Transverse colon (tissue), 4 donors: ENCODE measurements at regions not wholly inside any gene's neighbourhood (a gene's known extent, or its start where the extent isn't known, plus 50 kb on each side); places are given as distances from the start of the nearest gene placed in this dataset.

Experiments
- DNase-seq: peaks from one replicate; pipeline ENCODE4 v3.0.0-alpha.2; 2019
- H3K27ac ChIP-seq, 4 donors: fragments of 200-600 bp; sonication (generic); 2 replicates each; pipeline ENCODE4 v1.5.1; 2016 to 2018; ENCODE audit warnings: inconsistent platforms in 4 of 4
- H3K27me3 ChIP-seq: fragments of 200-600 bp; sonication (generic); 2 replicates; pipeline ENCODE4 v1.5.1; 2017; ENCODE audit warnings: inconsistent platforms
- H3K36me3 ChIP-seq, 4 donors: fragments of 200-600 bp; sonication (generic); 2 replicates each; pipeline ENCODE4 v1.5.1; 2017 to 2019; ENCODE audit warnings: inconsistent platforms in 4 of 4
- H3K4me1 ChIP-seq, 4 donors: fragments of 200-600 bp; sonication (generic); 2 replicates each; pipeline ENCODE4 v1.5.1; 2017 to 2020; ENCODE audit warnings: inconsistent platforms in 4 of 4
- H3K4me3 ChIP-seq, 4 donors: fragments of 200-600 bp; sonication (generic); 1 replicate in 1 of 4; 2 replicates in 3 of 4; pipeline versions ENCODE4 v1.5.1 to v1.6.1; 2017 to 2019; ENCODE audit warnings: inconsistent platforms in 4 of 4
- H3K9me3 ChIP-seq, 2 donors: fragments of 200-600 bp; sonication (generic); 2 replicates each; pipeline ENCODE4 v1.5.1; 2017 to 2019; ENCODE audit warnings: inconsistent platforms in 2 of 2
- CTCF ChIP-seq, 5 experiments: fragments of 200-600 bp in 3 of 5; fragments of 450-650 bp in 2 of 5; sonication (generic) in 3 of 5; IDR thresholded peaks; 1 replicate in 2 of 5; 2 replicates in 3 of 5; pipeline ENCODE4 v1.5.1; 2016 to 2017; ENCODE audit warnings: antibody characterized with exemption in 5 of 5, inconsistent platforms in 3 of 5, mild to moderate bottlenecking in 2 of 5, moderate library complexity in 1 of 5
- EP300 ChIP-seq: sonication (generic); formaldehyde crosslinking; IDR thresholded peaks from one replicate; pipeline ENCODE4 v1.6.1; 2017; ENCODE audit warnings: antibody characterized with exemption, low read depth
- POLR2A ChIP-seq: fragments of 450-650 bp; IDR thresholded peaks from one replicate; pipeline ENCODE4 v1.6.1; 2016; ENCODE audit warnings: antibody characterized with exemption, mild to moderate bottlenecking, moderate library complexity
- POLR2AphosphoS5 ChIP-seq, 3 donors: sonication (generic); formaldehyde crosslinking; IDR thresholded peaks; one replicate each; pipeline ENCODE4 v1.6.1; 2016; ENCODE audit warnings: antibody characterized with exemption in 3 of 3
- WGBS, 2 donors: methylation state at CpG; one replicate each; pipeline ENCODE4 v1.1.5; 2018; ENCODE audit warnings: low coverage in 1 of 2; 5-methylcytosine and 5-hydroxymethylcytosine counted together
- in situ Hi-C, 4 donors: fragments of 200-750 bp; cut with MboI; loops; one replicate each; pipeline versions ENCODE4 v1.15.0 to v1.15.1; 2017; ENCODE audit warnings: low sequenced_read_pairs in 3 of 4, low pct_ligation_motif_present in 1 of 4, low pct_unique_long_range_greater_than_20kb in 1 of 4
- intact Hi-C: fragments of 100-400 bp; cut with DNase I; formaldehyde crosslinking; loops from one replicate; pipeline ENCODE4 v1.15.1; 2023; ENCODE audit warnings: low total_unique reads

DNA sequence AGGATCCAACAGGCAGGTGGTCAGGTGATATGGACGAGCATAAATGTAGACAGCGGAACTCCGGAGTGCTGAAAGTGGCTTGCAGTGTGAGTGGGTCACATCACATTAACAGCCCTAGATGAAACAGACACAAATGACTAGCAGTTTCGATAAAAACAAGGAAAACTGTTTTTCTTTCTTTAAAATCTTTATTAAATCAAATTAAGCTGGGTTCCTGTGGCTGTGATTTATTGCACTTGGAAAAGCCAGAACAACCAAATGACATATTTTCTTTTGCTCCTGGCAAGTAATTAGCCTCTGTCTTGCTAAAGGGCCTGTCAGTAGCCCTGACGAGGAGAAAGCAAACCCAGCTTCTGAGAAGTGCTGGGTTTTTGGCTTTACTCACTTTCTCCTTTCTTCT, 152.9 kb upstream of the DDX18 start:
- Histone ChIP-seq H3K36me3 (no peaks in the 10 kb centered on the region), H3K4me1 (no peaks in the 10 kb centered on the region), H3K27me3 (no peaks in the 10 kb centered on the region), H3K4me3 (no peak overlapping the region), H3K9me3 (no peaks in the 10 kb centered on the region), H3K27ac (no peak overlapping the region)
- 35 to 71% methylated on average over 2 to 5 of the region's 5 CpGs for WGBS, 2 donors
- intact Hi-C loops (no loop called here), in situ Hi-C loops (no loop called here)
- no peak for DNase-seq
- TF ChIP-seq EP300 (no peak), CTCF (IDR thresholded peaks at IDR 0.05) (no peak), POLR2AphosphoS5 (IDR thresholded peaks at IDR 0.05) (no peak), POLR2A (no peak)

DNA sequence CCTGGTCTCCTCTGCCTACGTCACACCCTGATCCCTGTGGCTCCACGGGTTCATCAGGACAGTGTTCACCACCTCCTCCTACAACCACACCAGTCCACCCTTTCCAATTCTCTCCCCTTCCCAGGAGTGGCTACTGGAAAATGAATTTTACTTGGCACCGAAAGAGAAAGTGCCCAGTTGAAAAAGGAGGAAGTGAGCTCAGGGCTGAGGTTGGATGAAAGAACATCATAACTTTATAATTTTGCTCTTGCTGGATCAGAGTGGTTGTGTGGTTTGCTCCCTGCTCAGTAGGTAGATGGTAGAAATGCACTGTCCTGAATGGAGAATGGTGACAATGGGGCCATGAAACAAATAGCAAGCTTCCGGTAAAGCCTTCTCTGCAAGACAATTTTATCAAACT, 140.3 kb upstream of the DDX18 start:
- intact Hi-C loops, result no loop called here
- H3K4me3 ChIP-seq, result no peak overlapping the region
- H3K27ac ChIP-seq, result no peak overlapping the region
- H3K9me3 ChIP-seq, result no peaks in the 10 kb centered on the region
- no peaks in the 10 kb centered on the region for H3K27me3 ChIP-seq
- no peaks in the 10 kb centered on the region for H3K36me3 ChIP-seq
- no peak for TF ChIP-seq EP300
- TF ChIP-seq POLR2A, result no peak
- TF ChIP-seq POLR2AphosphoS5 (IDR thresholded peaks at IDR 0.05), result no peak
- TF ChIP-seq CTCF (IDR thresholded peaks at IDR 0.05), result no peak
- DNase-seq, result no peak
- WGBS, 2 donors, result 84 to 85% methylated on average over 4 of the region's 4 CpGs
- in situ Hi-C loops, result no loop called here
- H3K4me1 ChIP-seq, result no peaks in the 10 kb centered on the region

DNA sequence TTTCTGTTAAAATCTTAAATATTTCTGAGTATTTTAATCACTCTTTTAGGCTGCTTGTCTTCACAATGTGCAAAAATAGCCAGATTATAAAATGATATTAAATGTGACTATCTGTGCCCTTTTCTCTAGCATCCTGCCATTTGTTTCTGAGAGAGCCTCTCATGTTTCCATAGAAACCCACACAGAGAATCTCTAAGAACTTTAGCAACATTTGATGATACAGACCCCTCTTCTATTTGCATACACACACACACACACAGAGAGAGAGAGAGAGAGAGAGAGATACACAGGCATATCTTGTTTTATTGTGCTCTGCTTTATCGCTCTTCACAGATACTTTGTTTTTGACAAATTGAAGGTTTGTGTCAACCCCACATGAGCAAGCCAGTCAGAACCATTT, 134.5 kb upstream of the DDX18 start:
- Histone ChIP-seq H3K27ac (no peak overlapping the region), H3K36me3 (no peaks in the 10 kb centered on the region), H3K4me1 (no peaks in the 10 kb centered on the region), H3K9me3 (no peaks in the 10 kb centered on the region), H3K4me3 (no peak overlapping the region), H3K27me3 (no peaks in the 10 kb centered on the region)
- TF ChIP-seq POLR2A, result no peak
- no peak for TF ChIP-seq EP300
- no peak for TF ChIP-seq POLR2AphosphoS5 (IDR thresholded peaks at IDR 0.05)
- TF ChIP-seq CTCF (IDR thresholded peaks at IDR 0.05), result no peak
- intact Hi-C loops, result no loop called here
- 82 to 84% methylated on average over 1 of the region's 1 CpG for WGBS, 2 donors
- no peak for DNase-seq
- in situ Hi-C loops, result no loop called here

DNA sequence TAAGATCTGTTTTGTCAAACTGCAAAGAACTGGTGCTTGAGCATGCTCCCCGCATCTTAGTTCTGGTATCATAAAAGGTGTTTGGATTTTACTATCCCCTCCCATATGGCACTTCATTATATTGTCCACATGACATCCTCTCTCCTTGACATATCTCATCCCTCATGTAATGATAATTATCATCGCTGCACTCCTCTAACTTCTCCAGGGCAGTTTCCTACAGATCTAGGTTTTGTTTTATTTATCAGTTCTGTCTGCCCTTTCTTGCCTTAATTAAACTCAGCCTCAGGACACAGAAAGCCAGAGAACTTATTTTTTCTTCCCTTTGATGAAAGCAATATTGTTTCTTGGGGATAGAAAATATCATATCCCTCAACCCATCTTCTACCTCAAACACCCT, 129.6 kb upstream of the DDX18 start:
- DNase-seq, result no peak
- TF ChIP-seq POLR2A (no peak), CTCF (IDR thresholded peaks at IDR 0.05) (no peak), EP300 (no peak), POLR2AphosphoS5 (IDR thresholded peaks at IDR 0.05) (no peak)
- in situ Hi-C loops, result no loop called here
- 86 to 100% methylated on average over 1 to 2 of the region's 2 CpGs for WGBS, 2 donors
- no peaks in the 10 kb centered on the region for H3K9me3 ChIP-seq
- no peaks in the 10 kb centered on the region for H3K36me3 ChIP-seq
- H3K4me3 ChIP-seq, result no peak overlapping the region
- H3K4me1 ChIP-seq, result no peaks in the 10 kb centered on the region
- intact Hi-C loops, result no loop called here
- no peak overlapping the region for H3K27ac ChIP-seq
- no peaks in the 10 kb centered on the region for H3K27me3 ChIP-seq
